Stimulated activated naive CD8-positive, alpha-beta T cell treated with anti-CD3 and anti-CD28 coated beads, Interleukin-15, amount 100 ng/mL, for 72 hours (primary cell): ENCODE measurements at regions not wholly inside any gene's neighbourhood (a gene's known extent, or its start where the extent isn't known, plus 50 kb on each side); places are given as distances from the start of the nearest gene placed in this dataset.

ENCODE experiments used
- ATAC-seq: fragments of 150-1000 bp; cut with Tn5 transposase; 2 replicates; pipeline ENCODE4 v1.10.0; 2021; ENCODE audit warnings: mild to moderate bottlenecking, moderate library complexity
- DNase-seq, 2 donors: peaks; one replicate each; pipeline ENCODE4 v3.0.0; 2021 to 2022
- H3K27ac Mint-ChIP-seq, 2 donors: one replicate each; pipeline ENCODE4 v1.8.0; 2022; ENCODE audit warnings: mild to moderate bottlenecking in 2 of 2, mixed read lengths in 2 of 2, moderate library complexity in 2 of 2
- H3K27me3 Mint-ChIP-seq: one replicate; pipeline ENCODE4 v1.8.0; 2022; ENCODE audit warnings: mixed read lengths
- H3K4me1 Mint-ChIP-seq: one replicate; pipeline ENCODE4 v1.8.0; 2022; ENCODE audit warnings: mild to moderate bottlenecking, mixed read lengths
- H3K4me3 Mint-ChIP-seq, 2 donors: one replicate each; pipeline ENCODE4 v1.8.0; 2022; ENCODE audit warnings: mild to moderate bottlenecking in 2 of 2, mixed read lengths in 2 of 2, moderate library complexity in 1 of 2
- H3K9me3 Mint-ChIP-seq, 2 donors: one replicate each; pipeline ENCODE4 v1.8.0; 2022; ENCODE audit warnings: mixed read lengths in 2 of 2

GRCh38 chr9:23394189-23394588 lies 431.9 kb downstream of the ELAVL2 start:
- Mint-ChIP-seq H3K4me1 (no peaks in the 10 kb centered on the region), H3K4me3 (no peak overlapping the region), H3K27me3 (no peaks in the 10 kb centered on the region), H3K9me3 (peaks cover 5 to 19% of the 10 kb centered on the region in 2 donors), H3K27ac (no peak overlapping the region)
- DNase-seq (no peak), ATAC-seq (no peak)

- H3K4me3 Mint-ChIP-seq = no peak overlapping the region
- DNase-seq (no peak), ATAC-seq (no peak)
- H3K4me1 Mint-ChIP-seq = no peaks in the 10 kb centered on the region
- H3K9me3 Mint-ChIP-seq = peaks cover 3 to 12% of the 10 kb centered on the region in 2 donors
- no peaks in the 10 kb centered on the region for H3K27me3 Mint-ChIP-seq
- no peak overlapping the region for H3K27ac Mint-ChIP-seq
Observed at GRCh38 chr9:23408874-23409273, 417.2 kb downstream of the ELAVL2 start.

GRCh38 chr9:23412046-23412445 lies 414.0 kb downstream of the ELAVL2 start:
- Mint-ChIP-seq H3K9me3 (peaks cover 11 to 12% of the 10 kb centered on the region in 2 donors), H3K27ac (no peak overlapping the region), H3K27me3 (no peaks in the 10 kb centered on the region), H3K4me3 (no peak overlapping the region), H3K4me1 (no peaks in the 10 kb centered on the region)
- ATAC-seq (no peak), DNase-seq (no peak)

- peaks cover 11 to 12% of the 10 kb centered on the region in 2 donors for H3K9me3 Mint-ChIP-seq
- DNase-seq = no peak
- H3K4me3 Mint-ChIP-seq = no peak overlapping the region
- no peak overlapping the region for H3K27ac Mint-ChIP-seq
- H3K27me3 Mint-ChIP-seq = no peaks in the 10 kb centered on the region
- ATAC-seq = no peak
- no peaks in the 10 kb centered on the region for H3K4me1 Mint-ChIP-seq
Observed at GRCh38 chr9:23412458-23412857, 413.6 kb downstream of the ELAVL2 start.

GRCh38 chr9:23413541-23413940 lies 412.5 kb downstream of the ELAVL2 start:
- Mint-ChIP-seq H3K27me3 (no peaks in the 10 kb centered on the region), H3K4me3 (no peak overlapping the region), H3K27ac (no peak overlapping the region), H3K4me1 (no peaks in the 10 kb centered on the region), H3K9me3 (peaks cover 11 to 12% of the 10 kb centered on the region in 2 donors)
- ATAC-seq (no peak), DNase-seq (no peak)

- no peak for DNase-seq
- Mint-ChIP-seq H3K9me3 (peaks cover 12 to 31% of the 10 kb centered on the region in 2 donors), H3K4me3 (no peak overlapping the region), H3K27me3 (no peaks in the 10 kb centered on the region), H3K4me1 (no peaks in the 10 kb centered on the region), H3K27ac (no peak overlapping the region)
- no peak for ATAC-seq
Observed at GRCh38 chr9:23423999-23424398, 402.0 kb downstream of the ELAVL2 start.

- no peak for DNase-seq
- H3K27ac Mint-ChIP-seq = no peak overlapping the region
Observed at GRCh38 chr9:23426144-23426543, 399.9 kb downstream of the ELAVL2 start.

GRCh38 chr9:23431459-23431858 lies 394.6 kb downstream of the ELAVL2 start:
- Mint-ChIP-seq H3K27me3 (no peaks in the 10 kb centered on the region), H3K9me3 (peaks cover 13 to 14% of the 10 kb centered on the region in 2 donors), H3K4me1 (no peaks in the 10 kb centered on the region), H3K4me3 (no peak overlapping the region), H3K27ac (no peak overlapping the region)
- ATAC-seq (no peak), DNase-seq (no peak)

More at GRCh38 chr9:23426144-23426543, 399.9 kb downstream of the ELAVL2 start:
- peaks cover 7 to 24% of the 10 kb centered on the region in 2 donors for H3K9me3 Mint-ChIP-seq
- H3K27me3 Mint-ChIP-seq = no peaks in the 10 kb centered on the region
- no peak overlapping the region for H3K4me3 Mint-ChIP-seq
- no peaks in the 10 kb centered on the region for H3K4me1 Mint-ChIP-seq
- no peak for ATAC-seq

- Mint-ChIP-seq H3K9me3 (peaks cover 11 to 13% of the 10 kb centered on the region in 2 donors), H3K4me1 (no peaks in the 10 kb centered on the region), H3K27me3 (no peaks in the 10 kb centered on the region), H3K27ac (no peak overlapping the region), H3K4me3 (no peak overlapping the region)
- DNase-seq = no peak
- ATAC-seq = no peak
Observed at GRCh38 chr9:23434654-23435053, 391.4 kb downstream of the ELAVL2 start.

- Mint-ChIP-seq H3K27me3 (no peaks in the 10 kb centered on the region), H3K4me3 (no peak overlapping the region)
- DNase-seq = no peak
Observed at GRCh38 chr9:23438299-23438907, 387.6 kb downstream of the ELAVL2 start.

GRCh38 chr9:23441275-23441674 lies 384.8 kb downstream of the ELAVL2 start:
- no peaks in the 10 kb centered on the region for H3K27me3 Mint-ChIP-seq
- H3K27ac Mint-ChIP-seq = no peak overlapping the region
- ATAC-seq = no peak
- no peaks in the 10 kb centered on the region for H3K4me1 Mint-ChIP-seq
- DNase-seq = no peak
- H3K4me3 Mint-ChIP-seq = no peak overlapping the region
- H3K9me3 Mint-ChIP-seq = peaks cover 6 to 11% of the 10 kb centered on the region in 2 donors

More at GRCh38 chr9:23438299-23438907, 387.6 kb downstream of the ELAVL2 start:
- H3K27ac Mint-ChIP-seq = no peak overlapping the region
- no peaks in the 10 kb centered on the region for H3K4me1 Mint-ChIP-seq
- H3K9me3 Mint-ChIP-seq = peaks cover 3 to 16% of the 10 kb centered on the region in 2 donors
- no peak for ATAC-seq

- ATAC-seq (no peak), DNase-seq (no peak)
- H3K27me3 Mint-ChIP-seq = no peaks in the 10 kb centered on the region
- no peak overlapping the region for H3K4me3 Mint-ChIP-seq
- H3K4me1 Mint-ChIP-seq = no peaks in the 10 kb centered on the region
- H3K9me3 Mint-ChIP-seq = peaks cover 8 to 10% of the 10 kb centered on the region in 2 donors
- no peak overlapping the region for H3K27ac Mint-ChIP-seq
Observed at GRCh38 chr9:23444658-23445057, 381.4 kb downstream of the ELAVL2 start.

- Mint-ChIP-seq H3K4me3 (no peak overlapping the region), H3K4me1 (no peaks in the 10 kb centered on the region), H3K27me3 (no peaks in the 10 kb centered on the region), H3K9me3 (peaks cover 0 to 14% of the 10 kb centered on the region in 2 donors), H3K27ac (no peak overlapping the region)
- no peak for DNase-seq
- ATAC-seq = no peak
Observed at GRCh38 chr9:23447166-23447565, 378.9 kb downstream of the ELAVL2 start.

GRCh38 chr9:23447944-23448343 lies 378.1 kb downstream of the ELAVL2 start:
- Mint-ChIP-seq H3K27me3 (no peaks in the 10 kb centered on the region), H3K9me3 (peaks cover under 1 to 19% of the 10 kb centered on the region in 2 donors), H3K27ac (no peak overlapping the region), H3K4me1 (no peaks in the 10 kb centered on the region), H3K4me3 (no peak overlapping the region)
- no peak for ATAC-seq
- no peak for DNase-seq

- Mint-ChIP-seq H3K9me3 (peaks cover 4 to 21% of the 10 kb centered on the region in 2 donors), H3K4me1 (no peaks in the 10 kb centered on the region), H3K4me3 (no peak overlapping the region), H3K27me3 (no peaks in the 10 kb centered on the region), H3K27ac (no peak overlapping the region)
- no peak for DNase-seq
- ATAC-seq = no peak
Observed at GRCh38 chr9:23451802-23452418, 374.1 kb downstream of the ELAVL2 start.

- peaks cover 21 to 24% of the 10 kb centered on the region in 2 donors for H3K9me3 Mint-ChIP-seq
- H3K27me3 Mint-ChIP-seq = no peaks in the 10 kb centered on the region
- ATAC-seq (no peak), DNase-seq (no peak)
- no peak overlapping the region for H3K4me3 Mint-ChIP-seq
- no peak overlapping the region for H3K27ac Mint-ChIP-seq
- no peaks in the 10 kb centered on the region for H3K4me1 Mint-ChIP-seq
Observed at GRCh38 chr9:23464275-23464674, 361.8 kb downstream of the ELAVL2 start.
